Epithelial cell of prostate (primary cell): ENCODE measurements at regions not wholly inside any gene's neighbourhood (a gene's known extent, or its start where the extent isn't known, plus 50 kb on each side); places are given as distances from the start of the nearest gene placed in this dataset.
A peak's percentile ranks its signal among the peaks of the same experiment; 100 is the strongest.

Experiments
- DNase-seq: peaks from one replicate; pipeline ENCODE4 v3.0.0-alpha.2; 2011; ENCODE audit warnings: low read depth, low spot score
- H3K27ac ChIP-seq: fragments of 450-650 bp; 2 replicates; pipeline ENCODE4 v1.5.1; 2017; ENCODE audit warnings: mild to moderate bottlenecking

- no peak for DNase-seq
- H3K27ac ChIP-seq, result no peak overlapping the region
Measured at GRCh38 chr11:41954034-41954433, 494.6 kb upstream of the LRRC4C start.

GRCh38 chr11:41955066-41955465 lies 495.6 kb upstream of the LRRC4C start:
- H3K27ac ChIP-seq, result no peak overlapping the region
- DNase-seq, result no peak

GRCh38 chr11:41955635-41956400 lies 496.4 kb upstream of the LRRC4C start:
- H3K27ac ChIP-seq, result no peak overlapping the region
- DNase-seq, result no peak

GRCh38 chr11:41963406-41963805 lies 504.0 kb upstream of the LRRC4C start:
- no peak overlapping the region for H3K27ac ChIP-seq
- DNase-seq, result no peak

- no peak overlapping the region for H3K27ac ChIP-seq
- DNase-seq, result no peak
Measured at GRCh38 chr11:41970681-41971080, 511.2 kb upstream of the LRRC4C start.

GRCh38 chr11:41971592-41971991 lies 512.1 kb upstream of the LRRC4C start:
- H3K27ac ChIP-seq, result no peak overlapping the region
- no peak for DNase-seq

- peak overlapping the region; percentile 41 for H3K27ac ChIP-seq
- no peak for DNase-seq
Measured at GRCh38 chr11:41978945-41979344, 519.5 kb upstream of the LRRC4C start.

GRCh38 chr11:41980741-41981140 lies 521.3 kb upstream of the LRRC4C start:
- no peak overlapping the region for H3K27ac ChIP-seq
- no peak for DNase-seq

- no peak for DNase-seq
- no peak overlapping the region for H3K27ac ChIP-seq
Measured at GRCh38 chr11:41982276-41982675, 522.8 kb upstream of the LRRC4C start.

- no peak for DNase-seq
- no peak overlapping the region for H3K27ac ChIP-seq
Measured at GRCh38 chr11:41982975-41983374, 523.5 kb upstream of the LRRC4C start.

GRCh38 chr11:41983475-41983874 lies 524.0 kb upstream of the LRRC4C start:
- DNase-seq, result no peak
- no peak overlapping the region for H3K27ac ChIP-seq

- no peak for DNase-seq
- no peak overlapping the region for H3K27ac ChIP-seq
Measured at GRCh38 chr11:41984023-41984422, 524.6 kb upstream of the LRRC4C start.

GRCh38 chr11:41985799-41986198 lies 526.3 kb upstream of the LRRC4C start:
- DNase-seq, result no peak
- H3K27ac ChIP-seq, result no peak overlapping the region

- DNase-seq, result no peak
Measured at GRCh38 chr11:41988951-41989572, 529.6 kb upstream of the LRRC4C start.

GRCh38 chr11:41989823-41990380 lies 530.5 kb upstream of the LRRC4C start:
- DNase-seq, result no peak
- no peak overlapping the region for H3K27ac ChIP-seq

More at GRCh38 chr11:41988951-41989572, 529.6 kb upstream of the LRRC4C start:
- no peak overlapping the region for H3K27ac ChIP-seq

- DNase-seq, result no peak
- H3K27ac ChIP-seq, result no peak overlapping the region
Measured at GRCh38 chr11:41996533-41996932, 537.1 kb upstream of the LRRC4C start.

- no peak for DNase-seq
Measured at GRCh38 chr11:41997844-41998401, 538.5 kb upstream of the LRRC4C start.

GRCh38 chr11:41999066-41999465 lies 539.6 kb upstream of the LRRC4C start:
- DNase-seq, result no peak
- no peak overlapping the region for H3K27ac ChIP-seq

More at GRCh38 chr11:41997844-41998401, 538.5 kb upstream of the LRRC4C start:
- H3K27ac ChIP-seq, result no peak overlapping the region

GRCh38 chr11:42003801-42004200 lies 544.3 kb upstream of the LRRC4C start:
- no peak overlapping the region for H3K27ac ChIP-seq
- no peak for DNase-seq

- DNase-seq, result no peak
- H3K27ac ChIP-seq, result no peak overlapping the region
Measured at GRCh38 chr11:42006766-42007165, 547.3 kb upstream of the LRRC4C start.

- DNase-seq, result no peak
- no peak overlapping the region for H3K27ac ChIP-seq
Measured at GRCh38 chr11:42012271-42012670, 552.8 kb upstream of the LRRC4C start.
